BE2C (cell line): ENCODE measurements at regions not wholly inside any gene's neighbourhood (a gene's known extent, or its start where the extent isn't known, plus 50 kb on each side); places are given as distances from the start of the nearest gene placed in this dataset.

Experiments
- DNase-seq: peaks from one replicate; pipeline ENCODE4 v3.0.0-alpha.2; 2020
- H3K27me3 ChIP-seq: fragments of 250-450 bp; sonication (Bioruptor Pico); 2 replicates; pipeline ENCODE4 v1.5.1; 2020; ENCODE audit warnings: mild to moderate bottlenecking
- H3K36me3 ChIP-seq: fragments of 250-450 bp; sonication (Bioruptor Pico); 2 replicates; pipeline ENCODE4 v1.5.1; 2020; ENCODE audit warnings: mild to moderate bottlenecking
- H3K4me1 ChIP-seq: fragments of 250-450 bp; sonication (Bioruptor Pico); 2 replicates; pipeline ENCODE4 v1.5.1; 2020
- H3K4me3 ChIP-seq: 2 replicates; pipeline ENCODE4 v1.5.1; 2011; ENCODE audit warnings: low read depth, low read length
- H3K9me3 ChIP-seq: fragments of 250-450 bp; sonication (Bioruptor Pico); 2 replicates; pipeline ENCODE4 v1.5.1; 2020
- CTCF ChIP-seq: IDR thresholded peaks from 2 replicates; pipeline ENCODE4 v1.5.1; 2012; ENCODE audit warnings: mild to moderate bottlenecking, low read depth, low read length

GRCh38 chr12:60114169-60114568 lies 518.3 kb downstream of the SLC16A7 start:
- no peak overlapping the region for H3K4me3 ChIP-seq
- TF ChIP-seq CTCF: no peak
- H3K36me3 ChIP-seq: no peaks in the 10 kb centered on the region
- DNase-seq: no peak
- no peaks in the 10 kb centered on the region for H3K9me3 ChIP-seq
- no peaks in the 10 kb centered on the region for H3K4me1 ChIP-seq
- H3K27me3 ChIP-seq: no peaks in the 10 kb centered on the region

GRCh38 chr12:60119327-60119726 lies 523.5 kb downstream of the SLC16A7 start:
- Histone ChIP-seq H3K4me1 (no peaks in the 10 kb centered on the region), H3K9me3 (no peaks in the 10 kb centered on the region), H3K27me3 (no peaks in the 10 kb centered on the region), H3K4me3 (no peak overlapping the region), H3K36me3 (no peaks in the 10 kb centered on the region)
- TF ChIP-seq CTCF: no peak
- DNase-seq: no peak

GRCh38 chr12:60120199-60120598 lies 524.4 kb downstream of the SLC16A7 start:
- TF ChIP-seq CTCF: no peak
- no peak overlapping the region for H3K4me3 ChIP-seq
- no peaks in the 10 kb centered on the region for H3K4me1 ChIP-seq
- no peaks in the 10 kb centered on the region for H3K27me3 ChIP-seq
- DNase-seq: no peak
- H3K36me3 ChIP-seq: no peaks in the 10 kb centered on the region
- H3K9me3 ChIP-seq: no peaks in the 10 kb centered on the region

GRCh38 chr12:60123557-60123956 lies 527.7 kb downstream of the SLC16A7 start:
- no peak for DNase-seq
- TF ChIP-seq CTCF: no peak
- Histone ChIP-seq H3K4me3 (no peak overlapping the region), H3K9me3 (no peaks in the 10 kb centered on the region), H3K36me3 (no peaks in the 10 kb centered on the region), H3K4me1 (no peaks in the 10 kb centered on the region), H3K27me3 (no peaks in the 10 kb centered on the region)

- H3K4me1 ChIP-seq: no peaks in the 10 kb centered on the region
- no peak for TF ChIP-seq CTCF
- H3K27me3 ChIP-seq: no peaks in the 10 kb centered on the region
- no peaks in the 10 kb centered on the region; the same call in 1 of the 2 replicates for H3K9me3 ChIP-seq
- H3K36me3 ChIP-seq: no peaks in the 10 kb centered on the region
- no peak overlapping the region for H3K4me3 ChIP-seq
- no peak for DNase-seq
Measured at GRCh38 chr12:60137513-60137912, 541.7 kb downstream of the SLC16A7 start.

- no peak for TF ChIP-seq CTCF
- Histone ChIP-seq H3K4me3 (no peak overlapping the region), H3K36me3 (no peaks in the 10 kb centered on the region), H3K9me3 (no peaks in the 10 kb centered on the region; the same call in 1 of the 2 replicates), H3K4me1 (no peaks in the 10 kb centered on the region), H3K27me3 (no peaks in the 10 kb centered on the region)
- no peak for DNase-seq
Measured at GRCh38 chr12:60138526-60138925, 542.7 kb downstream of the SLC16A7 start.
